MCF 10A (cell line): ENCODE measurements at regions not wholly inside any gene's neighbourhood (a gene's known extent, or its start where the extent isn't known, plus 50 kb on each side); places are given as distances from the start of the nearest gene placed in this dataset.
"Not testable (repeated sequence)": the region's sequence is repeated elsewhere in the genome, so short reads cannot be mapped to it uniquely, and the experiment has no call there.

ENCODE experiments used
- BruUV-seq: library from RNA; stranded (reverse); fragments of 400-500 nt; replicated peaks from 2 replicates; lab custom pipeline; 2021; lab: Mats Ljungman, UMichigan
- CTCF ChIA-PET: fragments of 300-600 bp; sonication (Branson Sonifier 250); formaldehyde crosslinking; extraction: SDS; loops from one replicate; lab custom pipeline; 2021; ENCODE audit warnings: antibody characterized with exemption, inconsistent platforms; lab: Yijun Ruan, JAX
- POLR2A ChIA-PET: fragments of 300-600, 350-650 bp; sonication (Branson Sonifier 250); formaldehyde crosslinking; extraction: SDS; loops from one replicate; lab custom pipeline; 2020; ENCODE audit warnings: antibody characterized with exemption, inconsistent platforms; lab: Yijun Ruan, JAX
- DNase-seq: peaks from one replicate; pipeline ENCODE4 v3.0.0-alpha.2; 2018; ENCODE audit not compliant: unreplicated experiment
- H3K27ac Mint-ChIP-seq: one replicate; pipeline ENCODE4 v1.8.0; 2022; ENCODE audit warnings: mild to moderate bottlenecking, low read depth, mixed read lengths; ENCODE audit not compliant: unreplicated experiment
- H3K27me3 Mint-ChIP-seq: one replicate; pipeline ENCODE4 v1.8.0; 2022; ENCODE audit warnings: mixed read lengths; ENCODE audit not compliant: insufficient read depth, unreplicated experiment
- H3K36me3 Mint-ChIP-seq: one replicate; pipeline ENCODE4 v1.8.0; 2022; ENCODE audit warnings: mild to moderate bottlenecking, moderate library complexity, mixed read lengths; ENCODE audit not compliant: insufficient read depth, unreplicated experiment
- H3K4me1 Mint-ChIP-seq: one replicate; pipeline ENCODE4 v1.8.0; 2022; ENCODE audit warnings: mixed read lengths; ENCODE audit not compliant: insufficient read depth, unreplicated experiment
- H3K4me3 Mint-ChIP-seq: one replicate; pipeline ENCODE4 v1.8.0; 2022; ENCODE audit warnings: mild to moderate bottlenecking, moderate library complexity, mixed read lengths; ENCODE audit not compliant: unreplicated experiment
- H3K9me3 Mint-ChIP-seq: one replicate; pipeline ENCODE4 v1.8.0; 2022; ENCODE audit warnings: mixed read lengths; ENCODE audit not compliant: unreplicated experiment
- intact Hi-C: fragments of 100-400 bp; cut with micrococcal nuclease; formaldehyde crosslinking; loops from 2 replicates; pipeline ENCODE4 v1.14.1; 2022
- TF ChIP-seq, protein P1 (sequence below): fragments of 200-600 bp; IDR thresholded peaks from one replicate; pipeline ENCODE4 v1.8.0; 2022; ENCODE audit warnings: antibody characterized with exemption, mild to moderate bottlenecking; ENCODE audit not compliant: unreplicated experiment

GRCh38 chr2:120511947-120512710 lies 166.2 kb downstream of the INHBB start:
- H3K4me3 Mint-ChIP-seq = no peak overlapping the region
- H3K27ac Mint-ChIP-seq = no peak overlapping the region
- DNase-seq = no peak
- no peaks in the 10 kb centered on the region for H3K36me3 Mint-ChIP-seq
- TF ChIP-seq, protein P1, sequence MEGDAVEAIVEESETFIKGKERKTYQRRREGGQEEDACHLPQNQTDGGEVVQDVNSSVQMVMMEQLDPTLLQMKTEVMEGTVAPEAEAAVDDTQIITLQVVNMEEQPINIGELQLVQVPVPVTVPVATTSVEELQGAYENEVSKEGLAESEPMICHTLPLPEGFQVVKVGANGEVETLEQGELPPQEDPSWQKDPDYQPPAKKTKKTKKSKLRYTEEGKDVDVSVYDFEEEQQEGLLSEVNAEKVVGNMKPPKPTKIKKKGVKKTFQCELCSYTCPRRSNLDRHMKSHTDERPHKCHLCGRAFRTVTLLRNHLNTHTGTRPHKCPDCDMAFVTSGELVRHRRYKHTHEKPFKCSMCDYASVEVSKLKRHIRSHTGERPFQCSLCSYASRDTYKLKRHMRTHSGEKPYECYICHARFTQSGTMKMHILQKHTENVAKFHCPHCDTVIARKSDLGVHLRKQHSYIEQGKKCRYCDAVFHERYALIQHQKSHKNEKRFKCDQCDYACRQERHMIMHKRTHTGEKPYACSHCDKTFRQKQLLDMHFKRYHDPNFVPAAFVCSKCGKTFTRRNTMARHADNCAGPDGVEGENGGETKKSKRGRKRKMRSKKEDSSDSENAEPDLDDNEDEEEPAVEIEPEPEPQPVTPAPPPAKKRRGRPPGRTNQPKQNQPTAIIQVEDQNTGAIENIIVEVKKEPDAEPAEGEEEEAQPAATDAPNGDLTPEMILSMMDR = no peak
- peaks cover 13% of the 10 kb centered on the region for H3K4me1 Mint-ChIP-seq
- H3K27me3 Mint-ChIP-seq = peaks cover 18% of the 10 kb centered on the region
- ChIA-PET CTCF (interaction anchor here (1.8 kb wide), 1 partner anchor 9 kb away, joined by 6 read pairs; no protein-coding TSS in a partner anchor), POLR2A (no interaction called here)
- intact Hi-C loops = no loop called here
- no TSS peak for BruUV-seq
- no peaks in the 10 kb centered on the region for H3K9me3 Mint-ChIP-seq

DNA sequence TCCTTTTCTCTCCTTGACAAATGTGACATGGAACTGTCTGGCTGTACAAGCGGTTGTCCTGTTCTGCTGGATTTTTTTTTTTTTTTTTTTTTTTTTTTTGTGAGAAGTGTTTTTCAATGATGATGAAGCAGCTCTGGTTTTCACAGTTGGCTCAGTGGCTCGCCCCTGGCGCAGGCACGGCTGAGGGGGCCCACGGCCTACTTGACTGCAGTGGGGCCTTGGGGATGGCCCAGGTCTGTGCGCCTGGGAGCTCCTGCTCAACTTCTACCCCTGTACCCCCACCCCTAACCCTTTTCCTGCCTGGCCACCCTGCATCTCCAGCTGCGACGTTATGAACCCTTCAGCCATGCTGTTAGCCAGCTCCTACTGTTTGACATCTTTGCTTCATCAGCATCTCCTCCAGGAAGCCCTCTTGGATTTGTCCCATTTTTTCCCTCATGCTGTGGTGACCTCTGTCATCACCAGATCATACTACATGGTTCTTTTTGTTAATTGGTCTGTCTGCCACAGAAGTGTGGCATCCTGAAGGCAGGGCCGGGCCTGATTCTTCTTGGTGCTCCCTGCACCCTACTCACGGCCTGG lies 167.9 kb downstream of the INHBB start:
- CTCF ChIA-PET = interaction anchor here (0.6 to 1.4 kb wide), 5 partner anchors 38 to 854 kb away, joined by 3 read pairs; no protein-coding TSS in a partner anchor
- Mint-ChIP-seq H3K36me3 (no peaks in the 10 kb centered on the region), H3K9me3 (no peaks in the 10 kb centered on the region), H3K4me1 (peaks cover 8% of the 10 kb centered on the region), H3K27ac (no peak overlapping the region), H3K27me3 (peaks cover 24% of the 10 kb centered on the region), H3K4me3 (no peak overlapping the region)
- no peak for DNase-seq
- intact Hi-C loops = no loop called here
- no TSS peak for BruUV-seq
- POLR2A ChIA-PET = no interaction called here
- TF ChIP-seq, protein P1 = no peak

- Mint-ChIP-seq H3K4me3 (no peak overlapping the region), H3K4me1 (peaks cover 1% of the 10 kb centered on the region), H3K36me3 (no peaks in the 10 kb centered on the region), H3K27ac (no peak overlapping the region), H3K9me3 (no peaks in the 10 kb centered on the region), H3K27me3 (peaks cover 24% of the 10 kb centered on the region)
- ChIA-PET CTCF (interaction anchor here (0.6 to 1.4 kb wide), 3 partner anchors 38 to 404 kb away, joined by 3 read pairs; no protein-coding TSS in a partner anchor), POLR2A (no interaction called here)
- no peak for DNase-seq
- intact Hi-C loops = no loop called here
- BruUV-seq = no TSS peak
- TF ChIP-seq, protein P1 = no peak
Observed at GRCh38 chr2:120514521-120514920, 168.6 kb downstream of the INHBB start.

GRCh38 chr2:120515066-120515758 lies 169.3 kb downstream of the INHBB start:
- DNase-seq, POLR2A ChIA-PET, intact Hi-C loops, H3K4me3 Mint-ChIP-seq, H3K27ac Mint-ChIP-seq, H3K4me1 Mint-ChIP-seq, H3K9me3 Mint-ChIP-seq, H3K36me3 Mint-ChIP-seq, BruUV-seq: not testable (repeated sequence)
- CTCF ChIA-PET = interaction anchor here (1.2 to 1.4 kb wide), 2 partner anchors 202 to 405 kb away, joined by 3 read pairs; no protein-coding TSS in a partner anchor
- H3K27me3 Mint-ChIP-seq = peaks cover 24% of the 10 kb centered on the region
